Activated CD4-positive, CD25-positive, alpha-beta regulatory T cell (primary cell): ENCODE measurements at regions not wholly inside any gene's neighbourhood (a gene's known extent, or its start where the extent isn't known, plus 50 kb on each side); places are given as distances from the start of the nearest gene placed in this dataset.

ENCODE experiments used
- DNase-seq, 4 experiments: peaks; one replicate each; lab custom pipeline; 2025; lab: John Stamatoyannopoulos, UW

GRCh38 chr7:42292991-42293521, 56.0 kb upstream of the GLI3 start:
- DNase-seq = no peak

GRCh38 chr7:42289473-42289872, 52.5 kb upstream of the GLI3 start:
- no peak for DNase-seq
